Endothelial cell of umbilical vein (primary cell): ENCODE measurements at regions not wholly inside any gene's neighbourhood (a gene's known extent, or its start where the extent isn't known, plus 50 kb on each side); places are given as distances from the start of the nearest gene placed in this dataset.

Experiments
- BruUV-seq: library from RNA; stranded (reverse); fragments of 400-500 nt; replicated peaks from 2 replicates; lab custom pipeline; 2021; lab: Mats Ljungman, UMichigan
- CTCF ChIA-PET: fragments of 300-600, 350-600 bp; sonication (Branson Sonifier 250); formaldehyde crosslinking; loops from one replicate; lab custom pipeline; 2021; ENCODE audit warnings: antibody characterized with exemption, inconsistent platforms; lab: Charles Lee
- POLR2A ChIA-PET: fragments of 300-600, 350-600 bp; sonication (Branson Sonifier 250); formaldehyde crosslinking; loops from one replicate; lab custom pipeline; 2021; ENCODE audit warnings: antibody characterized with exemption, inconsistent platforms; lab: Charles Lee
- DNase-seq: peaks from one replicate; pipeline ENCODE4 v3.0.0-alpha.2; 2011; ENCODE audit warnings: low read depth, low spot score
- FAIRE-seq: peaks from 2 replicates; lab custom pipeline; 2011; peaks lifted over from hg19 to GRCh38; lab: Jason Lieb, UNC
- H2AFZ ChIP-seq: 2 replicates; pipeline ENCODE4 v1.6.0; 2012; ENCODE audit warnings: low read depth, low read length, control low read depth, inconsistent platforms
- H3K27ac ChIP-seq: 2 replicates; pipeline ENCODE4 v1.5.1; 2011; ENCODE audit warnings: low read depth, mild to moderate bottlenecking, control low read depth, low read length, moderate library complexity; ENCODE audit not compliant: insufficient read depth
- H3K27me3 ChIP-seq, 2 experiments: 2 replicates each; pipeline versions ENCODE4 v1.6.0 to v1.6.1; 2011; ENCODE audit warnings: low read length in 2 of 2, mixed read lengths in 1 of 2; ENCODE audit not compliant: control insufficient read depth in 2 of 2, insufficient read depth in 2 of 2
- H3K36me3 ChIP-seq, 2 experiments: 2 replicates in 1 of 2; 3 replicates in 1 of 2; pipeline ENCODE4 v1.5.1; 2011; ENCODE audit warnings: low read length in 2 of 2, mild to moderate bottlenecking in 1 of 2, moderate library complexity in 1 of 2; ENCODE audit not compliant: control insufficient read depth in 2 of 2, insufficient read depth in 2 of 2; ENCODE audit errors: extremely low read depth in 1 of 2
- H3K4me1 ChIP-seq: 3 replicates; pipeline ENCODE4 v1.5.1; 2011; ENCODE audit warnings: mild to moderate bottlenecking, low read length; ENCODE audit not compliant: control insufficient read depth, insufficient read depth; ENCODE audit errors: extremely low read depth
- H3K4me2 ChIP-seq: 2 replicates; pipeline ENCODE4 v1.6.1; 2011; ENCODE audit warnings: low read length, control low read depth, mixed read lengths; ENCODE audit not compliant: insufficient read depth
- H3K4me3 ChIP-seq, 3 experiments: fragments of 200-600 bp in 1 of 3; sonication (generic), shearing (Covaris generic) in 1 of 3; replicated peaks in 1 of 3; 2 replicates each; pipeline ENCODE4 v1.5.1; 2011 to 2016; ENCODE audit warnings: control low read depth in 3 of 3, low read length in 3 of 3, mild to moderate bottlenecking in 2 of 3, inconsistent platforms in 1 of 3, low read depth in 1 of 3, moderate library complexity in 1 of 3; ENCODE audit not compliant: insufficient read depth in 1 of 3
- H3K79me2 ChIP-seq: 2 replicates; pipeline ENCODE4 v1.6.0; 2012; ENCODE audit warnings: low read length, inconsistent platforms; ENCODE audit not compliant: control insufficient read depth, insufficient read depth
- H3K9ac ChIP-seq: replicated peaks from 2 replicates; pipeline ENCODE3; 2011; ENCODE audit warnings: low read length, control low read depth; ENCODE audit not compliant: insufficient read depth; ENCODE audit errors: extremely low read depth
- H3K9me1 ChIP-seq: replicated peaks from 3 replicates; pipeline ENCODE4 v1.6.0; 2011; ENCODE audit warnings: mild to moderate bottlenecking, low read length; ENCODE audit not compliant: control insufficient read depth, insufficient read depth; ENCODE audit errors: extremely low read depth
- H3K9me3 ChIP-seq: replicated peaks from 2 replicates; pipeline ENCODE4 v1.5.1; 2012; ENCODE audit warnings: low read length, inconsistent platforms; ENCODE audit not compliant: control insufficient read depth, insufficient read depth
- H4K20me1 ChIP-seq: replicated peaks from 2 replicates; pipeline ENCODE3; 2011; ENCODE audit warnings: mild to moderate bottlenecking, low read length; ENCODE audit not compliant: control insufficient read depth, insufficient read depth; ENCODE audit errors: extremely low read depth
- EZH2 ChIP-seq: IDR thresholded peaks from 2 replicates; pipeline ENCODE4 v1.6.1; 2012; ENCODE audit warnings: borderline replicate concordance, low read depth, mild to moderate bottlenecking, moderate library complexity, low read length, inconsistent platforms; ENCODE audit not compliant: severe bottlenecking
- FOS ChIP-seq: IDR thresholded peaks from 2 replicates; pipeline ENCODE4 v1.6.1; 2011; ENCODE audit warnings: mild to moderate bottlenecking, low read length, moderate library complexity, borderline replicate concordance; ENCODE audit not compliant: insufficient read depth
- GATA2 ChIP-seq: IDR thresholded peaks from 2 replicates; pipeline ENCODE4 v1.7.0; 2011; ENCODE audit warnings: low read depth, mild to moderate bottlenecking, moderate library complexity, mixed read lengths, low read length; ENCODE audit not compliant: insufficient read length, insufficient read depth
- JUN ChIP-seq: IDR thresholded peaks from 2 replicates; pipeline ENCODE4 v1.6.1; 2011; ENCODE audit warnings: borderline replicate concordance, low read depth; ENCODE audit not compliant: insufficient read length, insufficient read depth
- MAX ChIP-seq: IDR thresholded peaks from 2 replicates; pipeline ENCODE4 v1.6.1; 2011; ENCODE audit not compliant: insufficient read depth, insufficient read length
- MYC ChIP-seq: IDR thresholded peaks from one replicate; pipeline ENCODE4 v1.6.1; 2011; ENCODE audit warnings: mild to moderate bottlenecking, low read depth, low read length
- POLR2A ChIP-seq: IDR thresholded peaks from 2 replicates; pipeline ENCODE4 v1.6.1; 2012; ENCODE audit warnings: low read depth, mild to moderate bottlenecking, control low read depth, low read length
- POLR2AphosphoS5 ChIP-seq: IDR thresholded peaks from 2 replicates; pipeline ENCODE4 v1.6.1; 2012; ENCODE audit warnings: low read depth, mild to moderate bottlenecking, control low read depth, low read length, moderate library complexity; ENCODE audit not compliant: insufficient read depth
- dilution Hi-C: fragments of 300-500 bp; cut with MboI; formaldehyde crosslinking; loops from one replicate; pipeline ENCODE4 v1.15.0; 2019; ENCODE audit warnings: low sequenced_read_pairs; ENCODE audit not compliant: extremely low pct_ligation_motif_present
- intact Hi-C: fragments of 100-400 bp; cut with micrococcal nuclease; formaldehyde crosslinking; loops from one replicate; pipeline ENCODE4 v1.10.0; 2022
- TF ChIP-seq, protein P1 (sequence below), 2 donors: IDR thresholded peaks; 1 replicate in 1 of 2; 2 replicates in 1 of 2; pipeline ENCODE4 v1.5.1; 2011; ENCODE audit warnings: low read length in 2 of 2, mild to moderate bottlenecking in 2 of 2, moderate library complexity in 2 of 2, control low read depth in 1 of 2, inconsistent platforms in 1 of 2, low read depth in 1 of 2; ENCODE audit not compliant: insufficient read depth in 1 of 2; ENCODE audit errors: extremely low read depth in 1 of 2

DNA sequence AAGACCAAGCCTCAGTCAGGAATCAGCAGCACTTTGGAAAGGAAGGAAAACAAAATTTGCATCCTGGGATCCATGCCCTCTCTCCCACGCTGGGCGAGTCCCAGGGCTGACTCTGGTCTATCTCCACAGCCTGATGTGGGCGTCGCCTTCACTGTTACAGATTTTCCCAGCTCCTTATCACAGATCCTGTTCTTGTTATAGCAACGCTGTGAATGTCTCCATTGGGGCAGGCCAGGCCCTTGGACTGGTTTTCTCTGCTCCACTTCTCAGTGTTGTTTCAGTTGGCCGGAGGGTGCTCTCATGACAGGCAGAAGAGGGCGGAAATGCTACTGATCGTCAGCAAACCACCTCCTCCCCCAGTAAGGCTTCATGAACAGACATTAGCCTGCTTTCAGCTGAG, 127.9 kb upstream of the CDH11 start:
- Histone ChIP-seq H3K4me1 (no peaks in the 10 kb centered on the region), H3K4me3 (no peak overlapping the region), H3K36me3 (no peaks in the 10 kb centered on the region), H3K4me2 (no peak overlapping the region), H3K79me2 (no peaks in the 10 kb centered on the region), H3K27me3 (no peaks in the 10 kb centered on the region), H3K9ac (no peak overlapping the region), H4K20me1 (no peaks in the 10 kb centered on the region), H3K9me1 (no peaks in the 10 kb centered on the region), H2AFZ (no peak overlapping the region), H3K9me3 (no peaks in the 10 kb centered on the region), H3K27ac (no peak overlapping the region)
- ChIA-PET POLR2A (no interaction called here), CTCF (no interaction called here)
- dilution Hi-C loops: no loop called here
- no peak for DNase-seq
- intact Hi-C loops: no loop called here
- no peak for TF ChIP-seq MYC
- TF ChIP-seq MAX: no peak
- no peak for TF ChIP-seq FOS
- TF ChIP-seq GATA2: no peak
- no peak for TF ChIP-seq POLR2A
- TF ChIP-seq, protein P1, sequence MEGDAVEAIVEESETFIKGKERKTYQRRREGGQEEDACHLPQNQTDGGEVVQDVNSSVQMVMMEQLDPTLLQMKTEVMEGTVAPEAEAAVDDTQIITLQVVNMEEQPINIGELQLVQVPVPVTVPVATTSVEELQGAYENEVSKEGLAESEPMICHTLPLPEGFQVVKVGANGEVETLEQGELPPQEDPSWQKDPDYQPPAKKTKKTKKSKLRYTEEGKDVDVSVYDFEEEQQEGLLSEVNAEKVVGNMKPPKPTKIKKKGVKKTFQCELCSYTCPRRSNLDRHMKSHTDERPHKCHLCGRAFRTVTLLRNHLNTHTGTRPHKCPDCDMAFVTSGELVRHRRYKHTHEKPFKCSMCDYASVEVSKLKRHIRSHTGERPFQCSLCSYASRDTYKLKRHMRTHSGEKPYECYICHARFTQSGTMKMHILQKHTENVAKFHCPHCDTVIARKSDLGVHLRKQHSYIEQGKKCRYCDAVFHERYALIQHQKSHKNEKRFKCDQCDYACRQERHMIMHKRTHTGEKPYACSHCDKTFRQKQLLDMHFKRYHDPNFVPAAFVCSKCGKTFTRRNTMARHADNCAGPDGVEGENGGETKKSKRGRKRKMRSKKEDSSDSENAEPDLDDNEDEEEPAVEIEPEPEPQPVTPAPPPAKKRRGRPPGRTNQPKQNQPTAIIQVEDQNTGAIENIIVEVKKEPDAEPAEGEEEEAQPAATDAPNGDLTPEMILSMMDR (IDR thresholded peaks at IDR 0.05; ENCODE audit: extremely low read depth in 1 of 2, insufficient read depth in 1 of 2, low read depth in 1 of 2, low read length in 2 of 2): no peak
- TF ChIP-seq EZH2: no peak
- no peak for TF ChIP-seq JUN
- TF ChIP-seq POLR2AphosphoS5: no peak
- BruUV-seq: no TSS peak
- no peak for FAIRE-seq
